ENCODE measurements at regions not wholly inside any gene's neighbourhood (a gene's known extent, or its start where the extent isn't known, plus 50 kb on each side); places are given as distances from the start of the nearest gene placed in this dataset.
"Not testable (repeated sequence)": the region's sequence is repeated elsewhere in the genome, so short reads cannot be mapped to it uniquely, and the experiment has no call there.

- DNase-seq: no peak
Observed at GRCh38 chr6:133130863-133131262, 110.3 kb upstream of the EYA4 start.

DNA sequence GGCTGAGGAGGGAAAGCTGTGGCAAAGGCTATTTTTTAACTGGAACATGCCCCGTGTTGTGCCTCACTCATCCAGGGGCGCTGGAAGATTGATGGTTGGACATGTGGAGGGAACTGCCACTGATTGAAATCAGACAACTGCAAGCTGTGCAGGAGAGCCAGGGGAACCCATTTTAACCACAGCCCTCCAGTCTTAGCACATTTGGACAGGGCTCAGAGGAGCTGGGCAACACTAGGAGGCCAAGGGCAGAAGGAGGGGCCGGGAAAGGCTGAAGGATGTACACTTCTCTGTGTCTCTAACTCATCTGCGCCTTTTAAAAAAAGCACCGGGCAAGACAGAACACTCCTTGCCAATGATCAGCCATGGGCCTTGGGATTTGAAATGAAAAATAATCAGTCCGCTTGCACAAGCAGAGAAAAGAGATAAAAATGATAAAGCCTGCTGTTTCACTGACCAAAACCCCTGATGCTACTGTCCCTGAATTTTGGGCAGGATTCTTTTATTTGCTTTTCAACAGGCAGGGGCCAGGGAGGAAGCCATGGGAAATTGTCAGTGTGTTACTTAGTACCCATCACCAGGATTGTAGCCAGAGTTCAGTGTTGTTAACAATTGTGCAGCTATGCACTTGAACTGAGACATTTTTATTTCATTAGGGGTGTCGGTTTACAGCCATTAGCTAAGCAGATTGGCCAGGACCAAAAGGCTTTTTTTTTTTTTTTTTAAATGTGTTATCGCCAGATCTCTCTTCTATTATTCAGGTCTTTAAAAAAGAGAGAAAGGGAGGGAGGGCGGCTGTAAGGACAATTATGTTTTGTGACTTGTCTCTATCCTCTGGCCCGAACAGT is 109.3 kb upstream of the EYA4 start:
- DNase-seq: no peak

GRCh38 chr6:133132466-133132971 is 108.6 kb upstream of the EYA4 start:
- DNase-seq: no peak

DNA sequence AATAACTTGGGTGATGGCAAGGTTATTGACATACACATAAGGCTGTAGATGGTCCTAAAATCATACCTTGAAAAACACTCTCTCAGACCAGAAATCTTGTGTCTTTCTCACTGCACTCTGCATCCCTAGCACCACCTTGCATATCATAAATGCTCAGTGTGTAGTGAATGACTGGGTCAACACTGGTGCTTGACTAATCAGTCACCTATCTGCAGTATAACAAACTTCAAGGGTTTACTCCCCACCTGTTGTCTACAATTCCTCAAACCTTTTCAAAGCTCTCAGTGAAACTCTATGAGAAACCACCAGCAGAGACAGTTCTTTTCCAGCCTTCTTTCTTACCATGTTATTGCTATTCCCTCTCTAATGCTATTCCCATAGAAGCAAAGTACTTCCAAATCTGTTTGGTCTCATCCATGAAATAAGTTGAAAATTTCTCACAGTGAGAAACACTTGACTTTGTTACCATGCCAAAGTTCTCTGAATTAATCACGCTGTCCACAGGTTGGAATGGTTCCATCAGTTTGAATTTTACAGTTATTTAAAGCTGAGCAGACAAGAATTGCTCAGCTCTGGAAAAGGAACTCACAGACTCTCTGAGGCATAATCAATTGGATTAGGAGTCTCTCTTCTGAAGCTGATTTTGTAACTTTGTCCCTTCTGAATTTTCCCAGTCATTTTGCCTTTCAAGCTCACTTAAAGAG is 104.8 kb upstream of the EYA4 start:
- no peak for DNase-seq

- DNase-seq: not testable (repeated sequence)
Observed at GRCh38 chr6:133147470-133148184, 93.5 kb upstream of the EYA4 start.

- no peak for DNase-seq
Observed at GRCh38 chr6:133156689-133157088, 84.5 kb upstream of the EYA4 start.

GRCh38 chr6:133157995-133158394 is 83.2 kb upstream of the EYA4 start:
- no peak for DNase-seq

- no peak for DNase-seq
Observed at GRCh38 chr6:133159255-133159795, 81.8 kb upstream of the EYA4 start.

GRCh38 chr6:133160536-133160935 is 80.6 kb upstream of the EYA4 start:
- no peak for DNase-seq

DNA sequence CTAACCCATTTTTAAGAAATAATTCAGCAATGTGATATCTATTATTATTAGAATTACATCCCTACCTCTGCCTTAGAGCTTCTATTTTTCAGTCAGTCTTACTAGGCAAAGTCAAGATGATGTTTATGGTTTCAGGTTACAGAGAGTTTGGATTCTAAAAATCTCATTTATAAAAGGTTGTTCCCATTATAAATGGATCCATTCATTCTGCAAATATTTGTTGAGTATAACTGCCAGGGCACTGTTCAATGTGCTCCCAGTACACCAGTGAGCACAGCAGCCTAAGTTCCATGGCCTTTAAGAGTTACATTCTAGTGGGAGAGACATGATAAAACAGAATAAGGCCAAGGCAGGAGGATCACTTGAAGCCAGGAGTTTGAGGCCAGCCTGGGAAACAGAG is 75.9 kb upstream of the EYA4 start:
- DNase-seq: no peak

DNA sequence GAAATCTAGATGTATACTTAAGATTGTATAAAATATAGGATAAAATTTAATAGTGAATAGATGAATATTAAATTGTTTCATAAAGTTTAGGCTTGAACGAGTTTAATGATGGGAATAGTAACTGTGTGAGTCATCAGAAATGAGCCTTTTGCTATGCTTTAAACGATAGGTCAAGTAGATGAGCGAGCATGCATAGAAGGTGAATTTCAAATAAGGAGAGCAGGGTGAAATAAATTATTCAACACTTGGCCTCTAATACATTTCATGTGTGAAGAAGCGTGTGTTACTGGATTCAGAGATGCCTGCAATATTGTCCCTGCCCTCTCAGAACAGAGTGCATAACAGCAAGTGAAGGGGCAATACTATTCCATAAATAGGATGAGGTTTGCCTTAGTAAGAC is 74.4 kb upstream of the EYA4 start:
- DNase-seq: no peak

DNA sequence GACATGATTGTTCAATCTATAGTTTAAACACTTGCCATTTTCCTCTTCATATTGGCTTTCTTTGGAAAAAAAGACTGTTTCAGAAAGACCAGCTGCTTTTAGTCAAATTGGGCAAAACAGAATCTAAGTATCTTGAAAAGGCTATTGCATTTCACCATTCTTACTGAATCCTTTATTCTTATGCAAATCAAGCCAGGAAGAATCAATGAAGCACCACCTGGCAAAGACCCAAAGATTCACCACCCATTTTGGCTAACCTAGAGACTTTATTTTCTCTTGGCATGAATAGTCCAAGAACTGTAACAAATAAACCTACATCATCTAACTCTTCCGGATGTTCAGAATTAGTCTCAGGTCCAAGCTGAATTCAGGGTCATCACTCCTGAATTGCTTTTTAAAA is 71.3 kb upstream of the EYA4 start:
- no peak for DNase-seq

DNA sequence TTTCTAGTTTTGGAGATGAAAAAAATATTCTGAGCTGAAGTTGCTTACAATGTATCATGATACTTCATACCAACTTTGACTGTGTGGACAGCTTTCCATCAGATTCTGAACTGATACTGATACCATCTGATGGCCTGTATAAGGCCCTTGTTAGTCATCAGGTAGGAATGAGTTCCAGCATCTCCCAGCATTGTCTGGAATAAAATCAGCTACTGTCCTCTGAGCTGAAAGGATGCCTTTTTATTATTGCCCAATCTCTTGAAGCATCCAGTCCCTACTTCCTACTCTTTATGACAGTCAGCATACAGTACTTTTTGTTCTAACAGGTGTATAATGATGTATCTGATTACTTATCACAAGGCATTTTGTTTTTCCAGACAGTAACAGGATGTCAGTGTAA is 70.6 kb upstream of the EYA4 start:
- no peak for DNase-seq

- no peak for DNase-seq
Observed at GRCh38 chr6:133171989-133172604, 69.1 kb upstream of the EYA4 start.

- DNase-seq: no peak
Observed at GRCh38 chr6:133173276-133173675, 67.9 kb upstream of the EYA4 start.

DNA sequence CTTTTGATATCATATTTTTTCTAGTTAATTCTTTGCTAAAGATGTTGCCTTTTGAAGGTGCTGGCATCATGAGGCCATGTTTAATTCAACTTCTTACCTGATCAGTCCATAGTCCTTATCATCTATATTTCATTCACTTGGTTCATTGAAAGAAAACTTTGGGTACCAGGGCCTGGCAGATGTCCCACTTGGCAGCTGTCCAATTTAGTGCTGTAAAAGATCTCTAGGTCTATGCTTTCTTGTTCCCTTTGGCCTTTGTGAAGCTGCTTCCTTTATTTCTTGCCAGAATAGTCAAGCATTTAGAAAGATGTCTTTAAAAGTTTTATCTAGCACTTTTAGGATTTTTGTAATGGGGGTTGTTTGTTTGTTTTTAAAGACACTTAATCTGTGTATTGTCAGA is 61.7 kb upstream of the EYA4 start:
- no peak for DNase-seq

- DNase-seq: no peak
Observed at GRCh38 chr6:133183691-133184090, 57.5 kb upstream of the EYA4 start.

DNA sequence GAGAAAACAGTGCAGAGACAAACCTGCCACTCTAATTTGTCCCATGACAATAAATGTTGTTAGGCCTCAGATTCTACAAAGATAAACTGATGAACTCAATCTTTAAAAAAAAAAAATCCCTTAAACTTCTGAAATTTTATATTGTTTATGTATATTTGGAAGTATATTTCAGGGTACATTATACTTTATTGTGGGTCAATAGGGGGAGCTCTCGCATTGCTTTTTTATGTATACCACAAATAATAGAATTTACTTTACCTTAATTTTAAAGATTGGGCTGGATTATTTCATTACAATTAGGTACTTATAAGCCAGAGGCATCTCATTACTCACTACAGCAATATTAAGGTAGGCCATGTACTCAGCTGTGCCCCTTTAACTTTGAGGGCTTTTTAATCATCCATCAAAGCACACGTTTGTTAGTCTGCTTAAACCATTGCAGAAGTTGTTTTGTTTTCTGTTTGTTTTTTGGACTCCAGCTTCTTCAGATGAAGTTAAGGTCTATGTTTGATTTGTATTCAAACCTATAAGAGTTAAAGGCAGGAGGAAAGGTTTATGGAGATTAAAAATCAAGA is 56.3 kb upstream of the EYA4 start:
- DNase-seq: no peak

DNA sequence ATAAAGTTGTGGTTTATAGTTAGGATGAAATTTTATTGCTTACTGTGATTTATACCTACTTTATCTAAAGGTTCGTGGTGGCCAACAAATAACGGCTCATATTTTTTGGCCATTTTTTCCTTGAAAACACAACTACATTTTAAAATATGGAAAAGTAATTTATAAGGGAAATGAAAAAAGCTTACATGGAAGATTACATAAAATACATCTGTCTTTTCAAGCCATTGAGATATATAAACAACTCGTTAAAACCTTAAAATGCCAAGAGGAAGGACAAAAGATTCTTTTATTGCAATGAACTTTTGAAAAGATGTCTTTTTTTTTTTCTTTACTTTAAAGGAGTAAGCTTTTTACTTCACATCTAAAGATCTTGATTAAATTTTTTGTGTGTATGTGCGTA is 55.4 kb upstream of the EYA4 start:
- DNase-seq: no peak

GRCh38 chr6:133187114-133187513 is 54.0 kb upstream of the EYA4 start:
- DNase-seq: no peak

DNA sequence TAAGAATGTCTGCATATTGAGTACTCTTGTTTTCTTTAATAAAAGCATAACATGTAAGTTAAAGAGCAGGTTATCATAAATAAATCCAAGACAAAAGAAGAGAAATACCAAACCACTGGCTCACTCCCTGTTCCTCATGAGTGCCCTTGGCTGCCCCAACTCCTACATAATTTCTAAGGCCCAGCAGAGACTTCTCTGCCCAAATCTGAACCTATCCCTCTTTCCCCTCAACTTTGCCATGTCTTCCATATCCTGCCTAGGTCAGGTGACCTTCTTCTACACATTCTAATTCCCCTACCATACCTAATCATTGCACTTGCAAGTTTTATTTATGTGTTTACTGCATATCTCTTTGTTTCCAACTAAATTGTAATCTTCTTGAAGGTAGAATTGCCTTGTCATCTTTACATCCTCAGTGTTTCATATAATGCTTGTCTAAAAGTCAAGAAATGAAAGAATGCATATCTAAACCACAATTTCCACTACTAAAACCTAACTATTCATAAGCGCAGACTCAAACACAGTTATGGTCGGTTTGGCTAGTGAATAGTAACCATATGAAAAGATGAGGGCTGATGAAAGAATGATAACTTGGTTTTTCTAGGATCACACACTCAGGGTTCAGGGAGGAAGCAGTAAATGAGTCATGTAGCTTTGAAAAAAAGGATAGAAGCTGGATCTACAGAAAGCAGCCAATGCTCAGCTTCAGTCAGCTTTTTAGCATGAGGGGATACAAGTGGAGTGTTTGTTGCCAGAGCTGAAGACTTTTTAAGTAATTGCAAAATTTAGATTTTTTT is 53.3 kb upstream of the EYA4 start:
- DNase-seq: no peak

DNA sequence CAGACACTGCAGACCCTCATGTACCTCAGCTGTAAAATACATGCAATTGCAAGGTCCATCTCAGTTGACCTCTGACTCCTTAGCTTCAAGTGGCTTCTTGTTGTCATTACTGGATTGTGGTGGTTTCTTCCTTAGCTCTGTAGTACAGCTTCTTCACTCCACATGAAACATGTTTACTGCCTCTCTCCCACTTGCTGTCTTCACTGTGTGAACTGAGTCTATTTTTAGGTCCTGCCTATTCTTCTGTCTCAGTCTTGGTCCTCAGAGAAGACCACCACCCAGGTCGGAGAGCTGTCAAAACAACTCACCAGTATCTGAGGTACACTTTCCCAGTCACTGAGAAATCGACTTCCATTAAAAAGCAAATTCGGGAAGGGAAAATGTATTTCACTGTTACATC is 50.2 kb upstream of the EYA4 start:
- DNase-seq: no peak

All from T-helper 9 cell (primary cell).